ENCODE measurements at regions not wholly inside any gene's neighbourhood (a gene's known extent, or its start where the extent isn't known, plus 50 kb on each side); places are given as distances from the start of the nearest gene placed in this dataset.

- Mint-ChIP-seq H3K4me3 (no peak overlapping the region), H3K36me3 (ENCODE audit: low read depth) (no peaks in the 10 kb centered on the region), H3K27ac (no peak overlapping the region), H3K27me3 (no peaks in the 10 kb centered on the region), H3K9me3 (peaks cover 7% of the 10 kb centered on the region), H3K4me1 (ENCODE audit: low read depth) (no peaks in the 10 kb centered on the region)
Measured at GRCh38 chr5:165079389-165079788, 1574.0 kb downstream of the MAT2B start.

GRCh38 chr5:165083394-165083793 is 1578.0 kb downstream of the MAT2B start:
- no peak overlapping the region for H3K4me3 Mint-ChIP-seq
- no peak overlapping the region for H3K27ac Mint-ChIP-seq
- no peaks in the 10 kb centered on the region for H3K27me3 Mint-ChIP-seq
- no peaks in the 10 kb centered on the region for H3K36me3 Mint-ChIP-seq (ENCODE audit: low read depth)
- H3K4me1 Mint-ChIP-seq (ENCODE audit: low read depth) = no peaks in the 10 kb centered on the region
- H3K9me3 Mint-ChIP-seq = no peaks in the 10 kb centered on the region

- no peaks in the 10 kb centered on the region for H3K4me1 Mint-ChIP-seq (ENCODE audit: low read depth)
- H3K9me3 Mint-ChIP-seq = no peaks in the 10 kb centered on the region
- H3K36me3 Mint-ChIP-seq (ENCODE audit: low read depth) = no peaks in the 10 kb centered on the region
- no peak overlapping the region for H3K4me3 Mint-ChIP-seq
- no peak overlapping the region for H3K27ac Mint-ChIP-seq
- no peaks in the 10 kb centered on the region for H3K27me3 Mint-ChIP-seq
Measured at GRCh38 chr5:165086465-165086864, 1581.0 kb downstream of the MAT2B start.

DNA sequence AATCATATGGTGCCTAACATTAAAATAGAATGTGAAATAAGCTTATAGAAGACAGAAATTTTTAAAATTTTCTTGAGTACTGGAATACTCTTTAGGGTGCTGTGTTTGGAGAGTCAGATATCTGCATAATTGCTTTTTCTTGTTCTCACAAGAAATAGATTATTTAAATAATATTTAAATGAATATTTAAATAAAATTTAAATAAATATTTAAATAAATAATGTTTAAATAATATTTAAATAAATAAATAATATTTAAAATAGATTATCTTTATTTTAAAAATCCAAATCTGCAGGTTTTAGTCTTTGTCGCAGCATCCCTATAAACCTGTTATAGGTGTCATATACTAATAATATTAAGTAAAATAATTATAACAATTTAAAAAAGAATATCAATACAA is 1589.4 kb downstream of the MAT2B start:
- peaks cover 7% of the 10 kb centered on the region for H3K9me3 Mint-ChIP-seq
- H3K4me3 Mint-ChIP-seq = no peak overlapping the region

GRCh38 chr5:165101709-165102108 is 1596.3 kb downstream of the MAT2B start:
- Mint-ChIP-seq H3K27ac (no peak overlapping the region), H3K4me3 (no peak overlapping the region), H3K9me3 (peaks cover 17% of the 10 kb centered on the region), H3K36me3 (ENCODE audit: low read depth) (no peaks in the 10 kb centered on the region), H3K4me1 (ENCODE audit: low read depth) (no peaks in the 10 kb centered on the region), H3K27me3 (no peaks in the 10 kb centered on the region)

More for the DNA sequence above, 1589.4 kb downstream of the MAT2B start:
- Mint-ChIP-seq H3K36me3 (ENCODE audit: low read depth) (no peaks in the 10 kb centered on the region), H3K4me1 (ENCODE audit: low read depth) (no peaks in the 10 kb centered on the region), H3K27ac (no peak overlapping the region), H3K27me3 (no peaks in the 10 kb centered on the region)

DNA sequence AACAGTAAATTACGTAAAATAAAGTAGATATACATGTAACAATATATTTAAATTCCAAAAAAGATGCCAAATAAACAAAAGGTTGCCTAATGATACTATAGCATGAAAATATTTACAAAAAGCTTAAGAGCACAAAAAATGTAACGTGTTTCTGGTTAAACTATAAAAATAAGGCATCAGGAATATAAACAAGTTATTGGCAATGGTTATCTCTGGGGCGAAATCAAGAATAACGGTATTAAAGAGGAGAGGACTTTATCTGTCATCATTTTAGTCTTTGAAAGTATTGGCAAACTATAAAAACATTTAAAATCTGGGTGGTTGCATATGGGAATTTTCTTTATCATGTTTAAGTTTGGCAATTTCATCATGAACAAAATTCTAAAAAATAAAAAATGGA is 1599.2 kb downstream of the MAT2B start:
- peaks cover 10% of the 10 kb centered on the region for H3K9me3 Mint-ChIP-seq
- H3K27me3 Mint-ChIP-seq = no peaks in the 10 kb centered on the region
- no peaks in the 10 kb centered on the region for H3K36me3 Mint-ChIP-seq (ENCODE audit: low read depth)
- H3K4me3 Mint-ChIP-seq = no peak overlapping the region
- no peaks in the 10 kb centered on the region for H3K4me1 Mint-ChIP-seq (ENCODE audit: low read depth)
- H3K27ac Mint-ChIP-seq = no peak overlapping the region

- Mint-ChIP-seq H3K9me3 (peaks cover 6% of the 10 kb centered on the region), H3K4me1 (ENCODE audit: low read depth) (no peaks in the 10 kb centered on the region), H3K27ac (no peak overlapping the region), H3K36me3 (ENCODE audit: low read depth) (no peaks in the 10 kb centered on the region), H3K4me3 (no peak overlapping the region), H3K27me3 (no peaks in the 10 kb centered on the region)
Measured at GRCh38 chr5:165108809-165109208, 1603.4 kb downstream of the MAT2B start.

- Mint-ChIP-seq H3K27ac (no peak overlapping the region), H3K9me3 (no peaks in the 10 kb centered on the region), H3K4me3 (no peak overlapping the region), H3K36me3 (ENCODE audit: low read depth) (no peaks in the 10 kb centered on the region), H3K4me1 (ENCODE audit: low read depth) (no peaks in the 10 kb centered on the region), H3K27me3 (no peaks in the 10 kb centered on the region)
Measured at GRCh38 chr5:165119175-165119574, 1613.8 kb downstream of the MAT2B start.

DNA sequence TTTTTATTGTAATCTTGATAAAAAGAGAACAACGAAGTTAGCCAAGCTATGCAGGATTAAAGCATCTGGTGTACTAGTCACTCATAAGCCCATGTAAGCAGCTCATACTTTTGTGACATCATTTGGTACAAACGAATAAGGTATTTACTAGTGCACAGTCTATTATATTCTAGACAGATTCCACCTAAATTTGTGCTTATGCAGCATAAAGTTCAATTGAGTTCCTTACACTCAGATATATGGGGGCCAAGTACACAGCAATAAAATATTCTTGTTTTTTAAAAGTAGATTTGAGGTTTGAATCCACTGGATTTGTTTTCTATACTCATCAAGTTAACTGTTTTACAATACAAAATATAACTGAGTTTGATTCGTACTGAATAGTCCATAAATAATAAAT is 1621.2 kb downstream of the MAT2B start:
- Mint-ChIP-seq H3K27me3 (no peaks in the 10 kb centered on the region), H3K9me3 (peaks cover 5% of the 10 kb centered on the region), H3K27ac (no peak overlapping the region)

GRCh38 chr5:165127941-165128340 is 1622.5 kb downstream of the MAT2B start:
- Mint-ChIP-seq H3K4me1 (ENCODE audit: low read depth) (no peaks in the 10 kb centered on the region), H3K4me3 (no peak overlapping the region), H3K9me3 (peaks cover 5% of the 10 kb centered on the region), H3K27me3 (no peaks in the 10 kb centered on the region), H3K36me3 (ENCODE audit: low read depth) (no peaks in the 10 kb centered on the region), H3K27ac (no peak overlapping the region)

More for the DNA sequence above, 1621.2 kb downstream of the MAT2B start:
- Mint-ChIP-seq H3K4me3 (no peak overlapping the region), H3K4me1 (ENCODE audit: low read depth) (no peaks in the 10 kb centered on the region), H3K36me3 (ENCODE audit: low read depth) (no peaks in the 10 kb centered on the region)

DNA sequence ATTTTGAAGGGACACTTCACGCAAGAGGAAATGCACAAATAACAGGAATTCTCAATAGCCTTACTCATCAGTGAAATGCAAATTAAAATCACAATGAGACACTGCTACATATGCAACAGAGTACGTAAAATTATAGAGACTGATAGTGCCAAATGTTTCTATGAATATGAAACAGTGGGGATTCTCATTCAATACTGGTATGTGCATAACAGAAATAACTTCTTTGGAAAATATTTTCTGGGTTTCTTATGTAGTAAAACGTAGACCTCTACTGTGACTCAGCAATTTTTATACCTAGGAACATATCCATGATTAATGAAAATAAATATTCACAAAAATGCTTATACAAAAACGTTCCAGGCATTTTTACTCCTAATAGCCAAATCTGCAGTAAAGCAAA is 1625.2 kb downstream of the MAT2B start:
- Mint-ChIP-seq H3K4me3 (no peak overlapping the region), H3K27me3 (no peaks in the 10 kb centered on the region), H3K9me3 (peaks cover 5% of the 10 kb centered on the region), H3K36me3 (ENCODE audit: low read depth) (no peaks in the 10 kb centered on the region), H3K4me1 (ENCODE audit: low read depth) (no peaks in the 10 kb centered on the region), H3K27ac (no peak overlapping the region)

DNA sequence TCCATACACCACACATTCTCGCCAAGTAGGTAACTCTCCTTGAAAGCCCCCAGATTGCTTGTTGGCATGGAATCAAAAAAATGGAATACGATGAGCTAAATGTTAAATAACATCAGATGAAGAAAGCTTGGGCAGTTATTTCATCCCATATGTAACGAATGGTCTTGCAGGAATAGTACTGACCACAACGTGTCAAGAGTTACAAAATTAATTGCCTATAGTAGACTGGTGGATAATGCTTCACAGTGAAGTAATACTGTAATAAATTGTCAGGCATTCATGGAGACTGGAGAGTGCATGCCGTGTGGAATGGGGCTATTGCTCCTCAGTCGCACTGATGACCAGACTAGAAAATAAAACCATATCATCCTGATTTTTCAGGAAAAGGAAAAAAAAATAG is 1628.7 kb downstream of the MAT2B start:
- Mint-ChIP-seq H3K36me3 (ENCODE audit: low read depth) (no peaks in the 10 kb centered on the region), H3K4me3 (no peak overlapping the region), H3K4me1 (ENCODE audit: low read depth) (no peaks in the 10 kb centered on the region), H3K27ac (no peak overlapping the region), H3K27me3 (no peaks in the 10 kb centered on the region), H3K9me3 (no peaks in the 10 kb centered on the region)

DNA sequence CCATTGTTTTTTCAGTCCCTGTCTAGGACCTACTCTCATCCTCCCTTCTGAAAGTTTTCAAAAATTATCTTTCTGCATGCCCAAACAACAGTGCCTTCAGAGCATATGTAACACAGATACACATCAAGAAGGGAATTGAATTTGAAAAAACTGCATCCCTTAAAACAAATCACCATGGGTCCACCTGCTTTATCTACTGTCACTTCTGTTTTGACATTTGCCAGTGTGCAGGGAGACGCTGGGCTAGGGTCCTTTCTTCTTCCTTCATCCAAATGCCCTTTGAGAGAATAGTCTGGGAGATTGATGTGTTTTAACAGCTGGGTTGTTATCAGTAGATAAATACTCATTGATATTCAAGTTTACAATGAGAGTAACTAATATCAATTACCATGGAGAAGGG is 1630.1 kb downstream of the MAT2B start:
- H3K27ac Mint-ChIP-seq = no peak overlapping the region
- H3K36me3 Mint-ChIP-seq (ENCODE audit: low read depth) = no peaks in the 10 kb centered on the region
- no peaks in the 10 kb centered on the region for H3K27me3 Mint-ChIP-seq
- no peaks in the 10 kb centered on the region for H3K4me1 Mint-ChIP-seq (ENCODE audit: low read depth)
- H3K9me3 Mint-ChIP-seq = no peaks in the 10 kb centered on the region
- no peak overlapping the region for H3K4me3 Mint-ChIP-seq

- Mint-ChIP-seq H3K27ac (no peak overlapping the region), H3K27me3 (no peaks in the 10 kb centered on the region), H3K36me3 (ENCODE audit: low read depth) (no peaks in the 10 kb centered on the region), H3K4me1 (ENCODE audit: low read depth) (no peaks in the 10 kb centered on the region), H3K9me3 (no peaks in the 10 kb centered on the region), H3K4me3 (no peak overlapping the region)
Measured at GRCh38 chr5:165137701-165138100, 1632.3 kb downstream of the MAT2B start.

GRCh38 chr5:165138236-165138635 is 1632.8 kb downstream of the MAT2B start:
- Mint-ChIP-seq H3K27me3 (no peaks in the 10 kb centered on the region), H3K4me1 (ENCODE audit: low read depth) (no peaks in the 10 kb centered on the region), H3K9me3 (no peaks in the 10 kb centered on the region), H3K4me3 (no peak overlapping the region), H3K36me3 (ENCODE audit: low read depth) (no peaks in the 10 kb centered on the region), H3K27ac (no peak overlapping the region)

GRCh38 chr5:165139262-165139661 is 1633.8 kb downstream of the MAT2B start:
- Mint-ChIP-seq H3K27ac (no peak overlapping the region), H3K4me1 (ENCODE audit: low read depth) (no peaks in the 10 kb centered on the region), H3K36me3 (ENCODE audit: low read depth) (no peaks in the 10 kb centered on the region), H3K27me3 (no peaks in the 10 kb centered on the region), H3K4me3 (no peak overlapping the region), H3K9me3 (no peaks in the 10 kb centered on the region)

DNA sequence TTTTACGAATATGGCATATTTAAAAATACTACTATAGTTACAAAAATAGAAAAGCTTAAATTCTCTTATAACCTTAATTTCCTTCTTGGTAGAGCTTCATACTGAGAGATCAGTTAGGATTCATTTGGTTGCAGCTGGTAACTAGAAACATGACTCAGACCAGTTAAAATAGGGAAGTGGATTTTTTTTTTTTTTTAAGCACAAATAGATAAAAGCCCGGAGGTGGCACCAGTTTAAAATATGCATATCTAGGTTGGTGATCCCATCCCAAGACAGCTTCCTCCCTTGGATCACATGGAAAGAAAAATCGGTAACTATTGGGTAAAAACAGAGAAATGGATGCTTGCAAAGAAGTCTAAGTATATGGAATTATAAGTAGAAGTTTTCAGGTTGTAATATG is 1634.3 kb downstream of the MAT2B start:
- Mint-ChIP-seq H3K27me3 (no peaks in the 10 kb centered on the region), H3K9me3 (no peaks in the 10 kb centered on the region), H3K4me1 (ENCODE audit: low read depth) (no peaks in the 10 kb centered on the region), H3K4me3 (no peak overlapping the region), H3K36me3 (ENCODE audit: low read depth) (no peaks in the 10 kb centered on the region), H3K27ac (no peak overlapping the region)
